ENCODE measurements at regions not wholly inside any gene's neighbourhood (a gene's known extent, or its start where the extent isn't known, plus 50 kb on each side); places are given as distances from the start of the nearest gene placed in this dataset.
"Not testable (repeated sequence)": the region's sequence is repeated elsewhere in the genome, so short reads cannot be mapped to it uniquely, and the experiment has no call there.

- no peak for DNase-seq (ENCODE audit: low spot score)
These were observed 320.8 kb upstream of the USP24 start for GRCh38 chr1:55535724-55536544.

GRCh38 chr1:55534565-55535121, 319.5 kb upstream of the USP24 start:
- no peak for DNase-seq (ENCODE audit: low spot score)

- DNase-seq (ENCODE audit: low spot score), result peak; percentile 24
These were observed 316.5 kb upstream of the USP24 start for GRCh38 chr1:55531644-55532043.

GRCh38 chr1:55530749-55531478, 315.8 kb upstream of the USP24 start:
- no peak for DNase-seq (ENCODE audit: low spot score)

GRCh38 chr1:55529017-55529416, 313.9 kb upstream of the USP24 start:
- no peak for DNase-seq (ENCODE audit: low spot score)

GRCh38 chr1:55527831-55528230, 312.7 kb upstream of the USP24 start:
- DNase-seq (ENCODE audit: low spot score), result no peak

- no peak for DNase-seq (ENCODE audit: low spot score)
These were observed 311.6 kb upstream of the USP24 start for GRCh38 chr1:55526716-55527115.

GRCh38 chr1:55524006-55524405, 308.8 kb upstream of the USP24 start:
- DNase-seq (ENCODE audit: low spot score), result no peak

- DNase-seq (ENCODE audit: low spot score), result no peak
These were observed 307.8 kb upstream of the USP24 start for GRCh38 chr1:55522982-55523381.

GRCh38 chr1:55522353-55522903, 307.3 kb upstream of the USP24 start:
- DNase-seq (ENCODE audit: low spot score), result no peak

- no peak for DNase-seq (ENCODE audit: low spot score)
These were observed 305.7 kb upstream of the USP24 start for GRCh38 chr1:55520861-55521260.

GRCh38 chr1:55519937-55520683, 304.9 kb upstream of the USP24 start:
- DNase-seq (ENCODE audit: low spot score), result peak; percentile 22

- DNase-seq (ENCODE audit: low spot score), result no peak
These were observed 304.1 kb upstream of the USP24 start for GRCh38 chr1:55519276-55519675.

GRCh38 chr1:55517036-55517435, 301.9 kb upstream of the USP24 start:
- no peak for DNase-seq (ENCODE audit: low spot score)

- not testable (repeated sequence) for DNase-seq (ENCODE audit: low spot score)
These were observed 299.4 kb upstream of the USP24 start for GRCh38 chr1:55514571-55514970.

GRCh38 chr1:55512466-55512865, 297.3 kb upstream of the USP24 start:
- no peak for DNase-seq (ENCODE audit: low spot score)

GRCh38 chr1:55507578-55507931, 292.4 kb upstream of the USP24 start:
- no peak for DNase-seq (ENCODE audit: low spot score)

GRCh38 chr1:55506740-55507577, 291.8 kb upstream of the USP24 start:
- DNase-seq (ENCODE audit: low spot score), result peak; percentile 50

GRCh38 chr1:55505326-55505725, 290.2 kb upstream of the USP24 start:
- DNase-seq (ENCODE audit: low spot score), result no peak

- no peak for DNase-seq (ENCODE audit: low spot score)
These were observed 289.2 kb upstream of the USP24 start for GRCh38 chr1:55504306-55504731.

- DNase-seq (ENCODE audit: low spot score), result no peak
These were observed 288.6 kb upstream of the USP24 start for GRCh38 chr1:55503663-55504305.

Data from GM03348 (cell line).